Activated CD8-positive, alpha-beta T cell treated with anti-CD3 and anti-CD28 coated beads for 36 hours (primary cell): ENCODE measurements at regions not wholly inside any gene's neighbourhood (a gene's known extent, or its start where the extent isn't known, plus 50 kb on each side); places are given as distances from the start of the nearest gene placed in this dataset.

Source experiments
- ATAC-seq: fragments of 200-7000 bp; cut with Tn5 transposase; one replicate; pipeline ENCODE4 v1.10.0; 2021; ENCODE audit warnings: mild to moderate bottlenecking, moderate library complexity
- CTCF ChIA-PET: fragments of 350-600 bp; sonication (Branson Sonifier 250); formaldehyde crosslinking; loops from one replicate; lab custom pipeline; 2021; ENCODE audit warnings: antibody characterized with exemption; lab: Charles Lee
- POLR2A ChIA-PET: fragments of 350-600 bp; sonication (Branson Sonifier 250); formaldehyde crosslinking; loops from one replicate; lab custom pipeline; 2021; ENCODE audit warnings: antibody characterized with exemption; lab: Charles Lee
- DNase-seq: peaks from one replicate; pipeline ENCODE4 v3.0.0-alpha.2; 2020
- H3K27ac Mint-ChIP-seq: one replicate; pipeline ENCODE4 v1.8.0; 2021; ENCODE audit warnings: mild to moderate bottlenecking, mixed read lengths
- H3K27me3 Mint-ChIP-seq: one replicate; pipeline ENCODE4 v1.8.0; 2021; ENCODE audit warnings: mixed read lengths
- H3K36me3 Mint-ChIP-seq: one replicate; pipeline ENCODE4 v1.8.0; 2021; ENCODE audit warnings: low read depth, mixed read lengths
- H3K4me1 Mint-ChIP-seq: one replicate; pipeline ENCODE4 v1.8.0; 2021; ENCODE audit warnings: low read depth, mixed read lengths
- H3K4me3 Mint-ChIP-seq: one replicate; pipeline ENCODE4 v1.8.0; 2021; ENCODE audit warnings: mild to moderate bottlenecking, moderate library complexity, mixed read lengths
- H3K9me3 Mint-ChIP-seq: one replicate; pipeline ENCODE4 v1.8.0; 2021; ENCODE audit warnings: mixed read lengths
- intact Hi-C: fragments of 100-400 bp; cut with micrococcal nuclease; formaldehyde crosslinking; loops from one replicate; pipeline ENCODE4 v1.10.0; 2022
- TF ChIP-seq, protein P1 (sequence below): fragments of 200-600 bp; IDR thresholded peaks from one replicate; pipeline ENCODE4 v1.8.0; 2022; ENCODE audit warnings: antibody characterized with exemption, mild to moderate bottlenecking

DNA sequence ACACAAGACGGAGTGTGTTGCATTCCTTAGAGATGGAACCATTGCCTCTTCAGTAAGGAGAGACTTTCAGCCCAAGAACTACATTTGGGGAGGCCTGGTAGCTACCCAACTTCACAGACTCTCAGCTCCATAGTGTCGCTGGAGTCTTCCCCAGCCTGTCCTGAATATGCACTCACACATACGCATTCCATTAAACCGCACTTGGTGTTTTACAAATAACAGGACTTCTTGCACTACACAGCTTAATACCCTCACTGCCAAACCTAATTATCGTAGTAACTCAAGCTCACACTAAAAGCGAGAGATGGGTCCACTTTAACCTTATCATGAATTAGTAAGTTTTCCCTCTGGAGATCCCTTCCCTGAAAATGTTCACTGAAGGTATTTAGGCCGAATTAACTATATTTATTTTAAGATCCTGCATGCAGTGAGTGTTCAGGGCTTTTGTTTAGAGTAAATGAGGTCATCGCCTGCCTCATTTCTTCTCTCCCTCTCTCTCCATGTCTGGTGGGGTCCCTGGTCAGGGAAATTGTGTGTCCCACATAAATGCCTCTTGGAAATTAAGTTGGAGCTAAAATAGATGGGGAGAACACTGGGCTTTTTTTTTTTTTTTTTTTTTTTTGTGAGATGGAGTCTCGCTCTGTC lies 171.9 kb downstream of the FAM43A start:
- DNase-seq, result no peak
- H3K4me3 Mint-ChIP-seq, result no peak overlapping the region
- H3K36me3 Mint-ChIP-seq, result no peaks in the 10 kb centered on the region
- TF ChIP-seq, protein P1, sequence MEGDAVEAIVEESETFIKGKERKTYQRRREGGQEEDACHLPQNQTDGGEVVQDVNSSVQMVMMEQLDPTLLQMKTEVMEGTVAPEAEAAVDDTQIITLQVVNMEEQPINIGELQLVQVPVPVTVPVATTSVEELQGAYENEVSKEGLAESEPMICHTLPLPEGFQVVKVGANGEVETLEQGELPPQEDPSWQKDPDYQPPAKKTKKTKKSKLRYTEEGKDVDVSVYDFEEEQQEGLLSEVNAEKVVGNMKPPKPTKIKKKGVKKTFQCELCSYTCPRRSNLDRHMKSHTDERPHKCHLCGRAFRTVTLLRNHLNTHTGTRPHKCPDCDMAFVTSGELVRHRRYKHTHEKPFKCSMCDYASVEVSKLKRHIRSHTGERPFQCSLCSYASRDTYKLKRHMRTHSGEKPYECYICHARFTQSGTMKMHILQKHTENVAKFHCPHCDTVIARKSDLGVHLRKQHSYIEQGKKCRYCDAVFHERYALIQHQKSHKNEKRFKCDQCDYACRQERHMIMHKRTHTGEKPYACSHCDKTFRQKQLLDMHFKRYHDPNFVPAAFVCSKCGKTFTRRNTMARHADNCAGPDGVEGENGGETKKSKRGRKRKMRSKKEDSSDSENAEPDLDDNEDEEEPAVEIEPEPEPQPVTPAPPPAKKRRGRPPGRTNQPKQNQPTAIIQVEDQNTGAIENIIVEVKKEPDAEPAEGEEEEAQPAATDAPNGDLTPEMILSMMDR, result no peak
- H3K27me3 Mint-ChIP-seq, result no peaks in the 10 kb centered on the region
- ChIA-PET CTCF (no interaction called here), POLR2A (no interaction called here)
- intact Hi-C loops, result no loop called here
- ATAC-seq, result no peak
- no peaks in the 10 kb centered on the region for H3K9me3 Mint-ChIP-seq
- no peaks in the 10 kb centered on the region for H3K4me1 Mint-ChIP-seq
- H3K27ac Mint-ChIP-seq, result no peak overlapping the region

DNA sequence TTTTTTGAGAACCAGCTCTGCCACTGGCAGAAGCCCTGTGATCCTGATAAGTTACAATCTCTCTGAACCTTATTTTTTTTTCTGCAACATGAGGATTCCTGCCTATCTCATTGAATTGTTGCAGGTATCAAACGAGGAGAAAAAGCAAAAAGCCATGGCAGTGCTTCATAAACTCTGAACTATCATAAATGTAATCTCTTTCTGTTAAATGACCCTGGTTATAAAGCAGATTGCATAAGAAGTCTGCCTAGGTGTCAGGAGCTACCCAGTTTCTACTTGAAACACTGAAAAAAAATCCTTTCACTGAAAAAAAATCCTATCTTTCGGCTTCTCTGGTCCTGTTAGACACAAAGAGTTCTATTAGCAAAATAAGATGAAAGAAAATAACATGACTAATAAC lies 172.7 kb downstream of the FAM43A start:
- H3K27me3 Mint-ChIP-seq, result no peaks in the 10 kb centered on the region
- no peaks in the 10 kb centered on the region for H3K9me3 Mint-ChIP-seq
- no peaks in the 10 kb centered on the region for H3K36me3 Mint-ChIP-seq
- CTCF ChIA-PET, result no interaction called here
- no peak overlapping the region for H3K4me3 Mint-ChIP-seq
- DNase-seq (no peak), ATAC-seq (no peak)
- intact Hi-C loops, result no loop called here
- H3K27ac Mint-ChIP-seq, result no peak overlapping the region
- POLR2A ChIA-PET, result no interaction called here
- TF ChIP-seq, protein P1, result no peak
- no peaks in the 10 kb centered on the region for H3K4me1 Mint-ChIP-seq

DNA sequence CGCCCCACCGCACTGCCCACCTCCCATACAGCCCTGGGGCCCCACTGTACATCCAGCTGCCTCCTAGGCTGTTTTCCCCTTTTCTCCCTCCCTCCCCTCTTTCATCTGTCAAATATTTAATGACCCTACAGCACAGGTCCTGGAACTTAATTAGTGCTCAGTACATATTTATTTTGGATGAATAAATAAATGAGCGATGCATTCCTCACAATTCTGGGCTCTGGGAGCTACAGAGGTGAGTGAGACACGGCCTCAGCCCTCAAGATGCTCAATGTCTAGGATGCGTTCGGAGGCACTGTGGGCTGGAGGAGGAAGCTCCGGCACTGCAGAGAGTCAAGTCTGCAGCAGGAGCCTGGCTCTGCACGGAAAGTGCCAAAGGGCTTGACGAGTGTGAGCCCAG lies 175.0 kb downstream of the FAM43A start:
- TF ChIP-seq, protein P1, result no peak
- CTCF ChIA-PET, result interaction anchor here (1.6 kb wide), 1 partner anchor 173 kb away, joined by 3 read pairs; no protein-coding TSS in a partner anchor
- Mint-ChIP-seq H3K4me3 (no peak overlapping the region), H3K4me1 (no peaks in the 10 kb centered on the region), H3K27ac (no peak overlapping the region), H3K27me3 (peaks cover 2% of the 10 kb centered on the region), H3K36me3 (no peaks in the 10 kb centered on the region), H3K9me3 (no peaks in the 10 kb centered on the region)
- POLR2A ChIA-PET, result no interaction called here
- DNase-seq (no peak), ATAC-seq (no peak)
- intact Hi-C loops, result no loop called here

DNA sequence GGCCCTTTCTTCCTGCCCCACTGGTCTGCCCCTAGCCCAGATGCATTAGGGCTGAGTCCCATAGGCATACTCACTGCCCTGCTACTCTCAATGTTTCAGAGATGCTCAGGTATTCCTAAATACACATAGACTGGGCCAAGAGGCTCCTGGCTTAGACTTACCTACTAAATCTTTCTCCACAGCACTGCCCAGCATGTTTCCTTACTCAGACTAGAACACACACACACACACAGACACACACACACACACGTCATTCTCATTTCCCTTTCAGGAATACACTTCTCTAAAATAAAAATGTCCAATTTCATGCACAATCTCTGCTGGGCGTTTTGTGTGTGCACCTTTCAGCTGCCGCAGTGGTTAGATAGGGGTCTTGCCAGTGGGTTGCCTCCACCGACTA lies 175.7 kb downstream of the FAM43A start:
- no peak overlapping the region for H3K4me3 Mint-ChIP-seq
- CTCF ChIA-PET, result interaction anchor here (1.6 kb wide), 1 partner anchor 173 kb away, joined by 3 read pairs; no protein-coding TSS in a partner anchor

DNA sequence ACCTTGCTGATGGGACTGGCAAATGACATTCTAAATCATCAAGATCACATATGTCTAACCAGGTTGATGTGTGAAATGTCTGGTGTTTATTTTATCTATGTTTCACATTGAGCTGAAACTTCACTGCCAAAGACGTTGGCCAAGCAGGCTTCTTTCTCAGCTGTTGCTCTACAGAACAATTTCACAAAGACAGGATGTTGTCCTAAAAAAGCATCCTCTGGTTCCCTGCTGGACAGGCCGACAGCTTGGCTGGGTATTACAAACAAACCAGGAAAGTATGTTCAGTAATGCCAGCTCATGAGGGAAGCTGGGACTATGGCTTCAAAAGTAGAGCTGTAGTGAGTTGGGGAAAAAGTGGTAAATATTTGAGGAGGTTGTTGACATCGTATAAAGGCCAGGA lies 179.4 kb downstream of the FAM43A start:
- ATAC-seq, result no peak
- POLR2A ChIA-PET, result no interaction called here
- no peak for DNase-seq
- TF ChIP-seq, protein P1, result no peak
- CTCF ChIA-PET, result interaction anchor here (1.3 kb wide), 1 partner anchor 182 kb away, joined by 3 read pairs; no protein-coding TSS in a partner anchor
- intact Hi-C loops, result no loop called here
- H3K27me3 Mint-ChIP-seq, result peaks cover 9% of the 10 kb centered on the region
- no peak overlapping the region for H3K4me3 Mint-ChIP-seq
- no peaks in the 10 kb centered on the region for H3K9me3 Mint-ChIP-seq
- H3K4me1 Mint-ChIP-seq, result no peaks in the 10 kb centered on the region
- H3K27ac Mint-ChIP-seq, result no peak overlapping the region
- H3K36me3 Mint-ChIP-seq, result no peaks in the 10 kb centered on the region

More for the DNA sequence above, 175.7 kb downstream of the FAM43A start:
- H3K36me3 Mint-ChIP-seq, result no peaks in the 10 kb centered on the region
- POLR2A ChIA-PET, result no interaction called here
- ATAC-seq (no peak), DNase-seq (no peak)
- no peaks in the 10 kb centered on the region for H3K9me3 Mint-ChIP-seq
- H3K4me1 Mint-ChIP-seq, result no peaks in the 10 kb centered on the region
- intact Hi-C loops, result no loop called here
- TF ChIP-seq, protein P1, result no peak
- peaks cover 4% of the 10 kb centered on the region for H3K27me3 Mint-ChIP-seq
- no peak overlapping the region for H3K27ac Mint-ChIP-seq
